ENCODE measurements at regions not wholly inside any gene's neighbourhood (a gene's known extent, or its start where the extent isn't known, plus 50 kb on each side); places are given as distances from the start of the nearest gene placed in this dataset.

DNA sequence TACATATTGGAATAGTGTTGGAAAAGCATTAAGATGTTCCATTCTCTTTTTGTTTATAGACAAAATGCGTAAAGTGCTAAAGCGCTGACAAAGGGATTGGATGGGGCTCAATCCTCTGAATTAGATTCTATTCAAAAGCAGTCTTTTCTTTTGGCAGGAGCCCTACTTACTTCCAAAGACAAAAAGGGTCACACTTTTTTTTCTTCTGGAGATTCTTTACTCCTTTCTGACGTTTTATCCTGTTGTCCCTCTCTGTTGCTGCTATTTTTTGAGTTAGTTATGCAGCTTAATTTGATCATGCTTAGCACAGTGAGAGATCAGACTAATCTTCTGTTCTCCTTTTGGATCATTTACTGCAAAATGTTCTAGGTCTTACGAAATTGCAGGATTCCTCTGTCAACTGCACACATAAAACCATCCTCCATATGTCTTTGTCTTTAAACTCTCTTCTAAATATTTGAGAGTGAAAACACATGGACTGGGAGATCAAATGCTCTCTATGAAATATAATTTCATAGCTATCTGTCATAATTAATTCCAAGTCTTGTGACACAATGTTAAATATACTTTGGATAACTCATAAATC, 656.4 kb upstream of the ADGRL2 start:
- no TSS peak for BruUV-seq (replicated peaks)
- no peak for DNase-seq
- no peak overlapping the region for H3K4me3 Mint-ChIP-seq (ENCODE audit: low read depth, unreplicated experiment)
- no peak overlapping the region for H3K27ac Mint-ChIP-seq (ENCODE audit: unreplicated experiment)
- CTCF ChIA-PET: no interaction called here
- no peaks in the 10 kb centered on the region for H3K4me1 Mint-ChIP-seq (ENCODE audit: low read depth, unreplicated experiment)
- no peaks in the 10 kb centered on the region for H3K27me3 Mint-ChIP-seq (ENCODE audit: unreplicated experiment)
- no peaks in the 10 kb centered on the region for H3K36me3 Mint-ChIP-seq (ENCODE audit: insufficient read depth, unreplicated experiment)
- H3K9me3 Mint-ChIP-seq (ENCODE audit: low read depth, unreplicated experiment): no peaks in the 10 kb centered on the region
- TF ChIP-seq, protein P1, sequence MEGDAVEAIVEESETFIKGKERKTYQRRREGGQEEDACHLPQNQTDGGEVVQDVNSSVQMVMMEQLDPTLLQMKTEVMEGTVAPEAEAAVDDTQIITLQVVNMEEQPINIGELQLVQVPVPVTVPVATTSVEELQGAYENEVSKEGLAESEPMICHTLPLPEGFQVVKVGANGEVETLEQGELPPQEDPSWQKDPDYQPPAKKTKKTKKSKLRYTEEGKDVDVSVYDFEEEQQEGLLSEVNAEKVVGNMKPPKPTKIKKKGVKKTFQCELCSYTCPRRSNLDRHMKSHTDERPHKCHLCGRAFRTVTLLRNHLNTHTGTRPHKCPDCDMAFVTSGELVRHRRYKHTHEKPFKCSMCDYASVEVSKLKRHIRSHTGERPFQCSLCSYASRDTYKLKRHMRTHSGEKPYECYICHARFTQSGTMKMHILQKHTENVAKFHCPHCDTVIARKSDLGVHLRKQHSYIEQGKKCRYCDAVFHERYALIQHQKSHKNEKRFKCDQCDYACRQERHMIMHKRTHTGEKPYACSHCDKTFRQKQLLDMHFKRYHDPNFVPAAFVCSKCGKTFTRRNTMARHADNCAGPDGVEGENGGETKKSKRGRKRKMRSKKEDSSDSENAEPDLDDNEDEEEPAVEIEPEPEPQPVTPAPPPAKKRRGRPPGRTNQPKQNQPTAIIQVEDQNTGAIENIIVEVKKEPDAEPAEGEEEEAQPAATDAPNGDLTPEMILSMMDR (IDR thresholded peaks at IDR 0.05; ENCODE audit: unreplicated experiment): no peak
- intact Hi-C loops (cut with micrococcal nuclease; ENCODE audit: unreplicated experiment): no loop called here

DNA sequence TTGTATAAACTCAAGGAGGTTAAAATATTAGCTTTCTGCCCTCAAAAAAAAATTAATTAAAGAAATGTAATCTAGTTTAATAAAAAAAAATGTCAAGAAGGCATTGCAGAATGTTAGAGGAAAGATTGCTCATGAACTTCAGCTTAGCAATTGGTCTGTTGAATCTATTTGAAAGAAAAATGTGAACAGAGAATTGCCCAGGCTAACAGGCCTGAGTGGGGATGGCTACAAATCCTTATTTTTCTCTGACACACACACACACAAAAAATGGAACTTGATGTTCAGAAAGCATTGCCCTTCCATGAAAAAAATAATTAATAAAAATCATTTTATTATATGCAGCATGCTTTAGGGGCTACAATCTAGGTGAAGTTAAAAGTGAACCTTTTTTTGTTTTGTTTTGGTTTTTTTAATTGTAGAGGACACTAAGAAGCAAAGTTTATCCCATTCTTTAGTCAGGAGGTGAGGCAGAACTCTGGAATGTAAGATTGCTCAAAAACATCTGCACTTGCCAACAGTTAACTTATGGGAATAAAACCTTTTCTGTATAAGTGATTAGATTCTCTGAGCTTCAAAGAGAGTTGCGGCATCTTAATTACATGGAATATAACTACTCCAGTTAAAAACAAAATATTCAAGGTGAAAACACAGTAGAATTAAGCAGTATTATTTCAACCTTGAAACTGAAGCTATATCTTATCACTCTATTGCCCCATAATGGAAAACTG, 658.5 kb upstream of the ADGRL2 start:
- Mint-ChIP-seq H3K36me3 (ENCODE audit: insufficient read depth, unreplicated experiment) (no peaks in the 10 kb centered on the region), H3K4me1 (ENCODE audit: low read depth, unreplicated experiment) (no peaks in the 10 kb centered on the region), H3K9me3 (ENCODE audit: low read depth, unreplicated experiment) (no peaks in the 10 kb centered on the region), H3K4me3 (ENCODE audit: low read depth, unreplicated experiment) (no peak overlapping the region), H3K27ac (ENCODE audit: unreplicated experiment) (no peak overlapping the region), H3K27me3 (ENCODE audit: unreplicated experiment) (no peaks in the 10 kb centered on the region)
- TF ChIP-seq, protein P1 (IDR thresholded peaks at IDR 0.05; ENCODE audit: unreplicated experiment): no peak
- intact Hi-C loops (cut with micrococcal nuclease; ENCODE audit: unreplicated experiment): no loop called here
- CTCF ChIA-PET: no interaction called here
- no TSS peak for BruUV-seq (replicated peaks)
- no peak for DNase-seq

DNA sequence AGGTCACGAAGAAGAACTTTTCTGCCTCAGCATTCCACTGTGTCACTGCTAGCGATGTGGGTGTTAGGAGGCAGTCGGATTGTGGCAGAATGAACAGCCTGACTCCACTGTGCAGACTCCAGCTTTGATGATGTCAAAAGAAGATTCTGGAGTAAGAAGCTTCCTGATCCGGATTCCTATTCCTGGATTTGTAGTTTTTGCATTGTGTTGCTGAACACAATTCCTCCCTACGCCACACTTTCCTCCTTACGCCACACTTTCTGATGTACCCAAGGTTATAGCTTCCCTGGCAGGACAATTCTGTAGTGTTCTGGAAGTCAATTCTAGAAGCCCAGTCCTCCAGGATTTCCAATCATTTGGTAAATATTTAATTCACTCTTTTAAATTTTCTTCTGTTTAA, 665.2 kb upstream of the ADGRL2 start:
- TF ChIP-seq, protein P1 (IDR thresholded peaks at IDR 0.05; ENCODE audit: unreplicated experiment): no peak
- CTCF ChIA-PET: no interaction called here
- intact Hi-C loops (cut with micrococcal nuclease; ENCODE audit: unreplicated experiment): no loop called here
- Mint-ChIP-seq H3K27me3 (ENCODE audit: unreplicated experiment) (no peaks in the 10 kb centered on the region), H3K4me1 (ENCODE audit: low read depth, unreplicated experiment) (no peaks in the 10 kb centered on the region), H3K9me3 (ENCODE audit: low read depth, unreplicated experiment) (no peaks in the 10 kb centered on the region), H3K4me3 (ENCODE audit: low read depth, unreplicated experiment) (no peak overlapping the region), H3K27ac (ENCODE audit: unreplicated experiment) (no peak overlapping the region), H3K36me3 (ENCODE audit: insufficient read depth, unreplicated experiment) (no peaks in the 10 kb centered on the region)
- DNase-seq: no peak
- no TSS peak for BruUV-seq (replicated peaks)

DNA sequence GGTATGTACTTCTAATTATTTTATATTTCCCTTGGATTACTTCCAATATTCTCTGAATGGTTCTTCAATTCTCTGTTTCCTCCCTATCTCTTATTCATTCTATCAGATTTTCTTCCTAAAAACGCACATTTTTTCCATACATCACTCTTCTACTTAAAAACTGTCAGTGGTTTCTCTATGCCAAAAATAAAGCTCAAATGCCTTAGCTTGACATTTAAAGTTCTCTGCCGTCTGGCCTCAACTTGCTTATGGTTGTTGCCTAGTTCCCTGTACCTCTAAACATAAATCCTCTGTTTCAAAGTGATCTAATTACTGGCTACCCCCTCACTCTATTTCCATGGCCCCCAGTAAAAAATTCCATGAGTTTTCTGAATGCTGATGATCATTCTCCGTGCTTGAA, 671.0 kb upstream of the ADGRL2 start:
- Mint-ChIP-seq H3K36me3 (ENCODE audit: insufficient read depth, unreplicated experiment) (no peaks in the 10 kb centered on the region), H3K27ac (ENCODE audit: unreplicated experiment) (no peak overlapping the region), H3K4me1 (ENCODE audit: low read depth, unreplicated experiment) (peaks cover 11% of the 10 kb centered on the region), H3K27me3 (ENCODE audit: unreplicated experiment) (no peaks in the 10 kb centered on the region), H3K9me3 (ENCODE audit: low read depth, unreplicated experiment) (no peaks in the 10 kb centered on the region), H3K4me3 (ENCODE audit: low read depth, unreplicated experiment) (no peak overlapping the region)
- TF ChIP-seq, protein P1 (IDR thresholded peaks at IDR 0.05; ENCODE audit: unreplicated experiment): no peak
- intact Hi-C loops (cut with micrococcal nuclease; ENCODE audit: unreplicated experiment): no loop called here
- no TSS peak for BruUV-seq (replicated peaks)
- CTCF ChIA-PET: no interaction called here
- DNase-seq: no peak
